H7 (cell line): ENCODE measurements at regions not wholly inside any gene's neighbourhood (a gene's known extent, or its start where the extent isn't known, plus 50 kb on each side); places are given as distances from the start of the nearest gene placed in this dataset.

Source experiments
- DNase-seq: peaks from one replicate; pipeline ENCODE4 v3.0.0; 2012
- H3K27me3 ChIP-seq: 2 replicates; pipeline ENCODE4 v1.6.0; 2011; ENCODE audit warnings: mild to moderate bottlenecking, low read length; ENCODE audit not compliant: control insufficient read depth, insufficient read depth
- H3K36me3 ChIP-seq: replicated peaks from 2 replicates; pipeline ENCODE4 v1.5.1; 2011; ENCODE audit warnings: low read length; ENCODE audit not compliant: control insufficient read depth, insufficient read depth
- H3K4me3 ChIP-seq: 2 replicates; pipeline ENCODE4 v1.5.1; 2011; ENCODE audit warnings: low read depth, mild to moderate bottlenecking, control low read depth, low read length, moderate library complexity; ENCODE audit not compliant: insufficient read depth

DNA sequence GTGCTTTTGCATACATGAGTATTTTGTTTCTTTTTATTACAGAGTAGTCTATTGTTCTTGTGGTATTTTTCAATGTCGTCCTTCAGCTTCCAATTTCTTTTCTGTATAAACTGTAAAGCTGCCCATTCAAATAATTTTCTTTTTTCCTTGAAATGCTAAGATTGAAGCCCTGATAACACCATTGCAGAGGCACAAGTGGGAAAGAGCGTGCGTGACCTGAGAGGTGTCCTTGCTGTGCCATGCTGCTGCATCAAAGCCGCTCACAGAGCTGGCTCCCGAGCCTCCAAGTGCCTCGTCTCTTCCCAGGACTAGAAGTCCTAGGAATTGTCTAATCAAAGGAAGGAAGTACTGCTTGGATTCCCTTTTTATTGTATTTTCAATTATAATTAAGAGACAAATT is 101.9 kb upstream of the PFN2 start:
- H3K36me3 ChIP-seq: no peaks in the 10 kb centered on the region
- H3K4me3 ChIP-seq: no peak overlapping the region
- no peak for DNase-seq
- H3K27me3 ChIP-seq: no peaks in the 10 kb centered on the region; the same call in 1 of the 2 replicates

DNA sequence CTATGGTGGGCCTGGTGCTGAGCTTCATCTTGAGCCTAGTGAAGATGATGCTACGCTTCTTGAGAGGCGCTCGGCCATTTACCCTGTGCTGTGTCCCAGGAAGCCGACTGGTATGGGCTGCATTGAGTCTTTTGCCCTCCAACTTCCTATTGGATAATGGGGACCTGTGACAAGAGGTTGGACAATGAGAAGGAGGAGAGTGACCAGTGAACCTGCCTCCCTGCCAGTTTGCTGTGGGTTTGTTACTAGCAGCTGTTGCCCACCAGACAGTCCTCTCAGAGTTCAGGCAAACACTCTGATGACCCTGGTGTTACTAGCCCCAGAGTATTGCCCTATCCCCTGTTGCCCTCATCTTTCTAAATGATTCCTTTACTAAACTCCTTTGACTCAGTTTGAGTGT is 99.6 kb upstream of the PFN2 start:
- DNase-seq: no peak
- Histone ChIP-seq H3K27me3 (no peaks in the 10 kb centered on the region; the same call in 1 of the 2 replicates), H3K36me3 (no peaks in the 10 kb centered on the region), H3K4me3 (no peak overlapping the region)

DNA sequence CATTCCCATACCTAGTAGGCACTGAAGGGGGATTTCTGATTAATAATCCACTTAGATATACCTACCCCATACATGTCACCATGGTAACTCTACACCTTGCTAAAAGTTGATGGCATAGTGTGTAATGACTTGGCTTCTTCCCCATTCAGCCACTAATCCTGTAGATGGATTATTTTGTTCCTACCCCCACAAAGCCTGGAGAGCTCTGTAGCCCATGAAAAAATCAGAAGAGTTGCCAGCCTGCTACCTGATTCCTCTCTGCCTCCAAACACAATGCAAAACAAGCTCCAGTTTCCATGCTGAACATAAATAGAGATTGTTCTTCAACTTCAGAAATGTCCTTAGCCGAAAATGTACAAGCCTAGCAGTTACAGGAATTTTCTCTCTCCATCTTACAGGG is 98.9 kb upstream of the PFN2 start:
- H3K27me3 ChIP-seq: no peaks in the 10 kb centered on the region; the same call in 1 of the 2 replicates
- H3K4me3 ChIP-seq: no peak overlapping the region
- no peaks in the 10 kb centered on the region for H3K36me3 ChIP-seq
- DNase-seq: no peak

DNA sequence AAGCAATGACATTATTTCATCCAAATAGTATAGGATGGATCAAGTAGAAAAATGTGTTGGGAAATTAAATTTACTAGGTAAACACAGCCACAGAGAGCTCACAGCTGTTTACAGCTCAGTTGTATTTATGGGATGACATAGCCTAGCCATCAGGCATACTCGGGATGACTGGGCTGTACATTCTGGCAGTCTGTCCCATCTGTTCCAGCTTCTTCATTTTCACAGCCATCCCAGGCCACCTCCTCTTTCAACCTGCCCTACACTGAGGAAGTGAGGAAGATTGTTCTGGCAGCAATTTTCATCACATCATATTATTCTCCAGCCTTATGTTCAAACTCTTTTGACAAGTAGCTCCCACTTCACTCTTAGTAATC is 98.4 kb upstream of the PFN2 start:
- no peak for DNase-seq
- no peaks in the 10 kb centered on the region for H3K36me3 ChIP-seq
- no peaks in the 10 kb centered on the region; the same call in 1 of the 2 replicates for H3K27me3 ChIP-seq
- H3K4me3 ChIP-seq: no peak overlapping the region

DNA sequence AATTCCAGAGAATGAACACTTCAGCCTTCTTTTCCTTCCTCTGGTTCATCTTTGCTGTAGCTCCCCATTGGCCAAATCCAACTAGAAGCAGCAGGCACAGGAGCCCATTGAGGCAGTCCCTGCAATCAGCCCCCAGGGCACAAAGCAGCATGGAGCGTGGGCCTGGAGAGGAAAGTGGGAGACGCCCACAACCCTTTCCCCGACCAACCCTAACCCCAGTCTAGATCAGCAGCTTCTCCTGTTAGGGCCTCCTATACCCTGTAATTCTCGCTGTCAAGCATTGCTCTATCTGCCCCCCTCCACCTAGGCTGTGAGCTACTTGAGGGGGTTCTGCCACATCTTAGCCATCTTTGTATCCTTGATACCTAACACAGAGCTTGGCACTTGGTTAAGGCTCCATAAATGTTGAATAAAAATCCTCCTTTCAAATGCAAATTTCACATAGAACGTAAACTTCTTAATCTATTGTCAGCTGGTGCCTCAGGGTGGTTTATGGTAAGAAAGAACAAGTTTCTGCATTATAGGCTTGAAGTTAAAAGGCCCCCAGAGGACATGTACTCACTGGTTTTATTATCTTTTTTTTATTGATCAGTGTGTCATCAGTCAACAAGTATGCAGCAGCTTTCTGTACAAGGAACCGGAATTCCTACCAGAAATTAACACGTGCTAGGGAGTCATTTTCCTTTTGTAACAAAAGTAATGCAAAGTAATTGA is 97.9 kb upstream of the PFN2 start:
- H3K4me3 ChIP-seq: no peak overlapping the region
- H3K36me3 ChIP-seq: no peaks in the 10 kb centered on the region
- DNase-seq: no peak
- H3K27me3 ChIP-seq: no peaks in the 10 kb centered on the region; the same call in 1 of the 2 replicates

DNA sequence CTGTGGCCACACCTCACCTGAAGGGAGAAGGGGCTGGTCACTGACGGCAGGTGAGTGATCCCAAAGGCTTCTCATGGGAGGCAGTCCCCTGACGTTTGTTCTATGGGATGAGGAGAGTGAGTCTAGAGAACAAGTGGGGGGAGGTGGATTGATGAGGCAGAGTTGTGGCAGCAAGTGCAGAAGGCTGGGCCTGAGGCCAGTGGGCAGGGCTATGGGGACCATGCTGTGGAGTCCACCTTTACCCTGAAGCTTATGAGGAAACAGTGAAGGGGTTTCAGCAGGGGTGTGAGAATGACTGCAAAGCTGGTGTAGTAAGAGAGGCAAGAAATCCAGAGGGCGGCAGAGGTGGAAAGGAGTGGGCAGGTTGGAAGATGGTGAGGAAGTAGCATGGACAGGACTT is 96.9 kb upstream of the PFN2 start:
- no peak for DNase-seq
- Histone ChIP-seq H3K36me3 (no peaks in the 10 kb centered on the region), H3K27me3 (no peaks in the 10 kb centered on the region; the same call in 1 of the 2 replicates), H3K4me3 (no peak overlapping the region)

DNA sequence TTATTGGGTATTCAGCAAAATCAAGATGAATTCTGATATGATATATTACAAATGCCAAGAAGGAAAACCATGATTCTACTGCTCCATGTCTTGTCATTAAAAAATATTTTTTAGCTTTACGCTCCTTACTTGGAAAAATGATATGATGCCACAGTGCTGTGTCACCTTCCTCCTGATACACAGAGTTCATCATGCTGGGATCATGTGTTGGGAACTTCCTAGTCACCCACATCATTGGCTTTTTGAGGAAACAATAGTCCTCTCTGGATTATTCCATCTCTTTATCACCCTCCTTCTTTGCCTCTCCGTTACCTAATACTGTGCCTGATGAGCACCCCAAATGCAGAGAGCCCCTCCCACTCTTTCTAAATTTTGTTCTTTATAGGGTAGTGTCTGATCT is 94.3 kb upstream of the PFN2 start:
- Histone ChIP-seq H3K36me3 (no peaks in the 10 kb centered on the region), H3K27me3 (no peaks in the 10 kb centered on the region; the same call in 1 of the 2 replicates), H3K4me3 (no peak overlapping the region)
- no peak for DNase-seq

DNA sequence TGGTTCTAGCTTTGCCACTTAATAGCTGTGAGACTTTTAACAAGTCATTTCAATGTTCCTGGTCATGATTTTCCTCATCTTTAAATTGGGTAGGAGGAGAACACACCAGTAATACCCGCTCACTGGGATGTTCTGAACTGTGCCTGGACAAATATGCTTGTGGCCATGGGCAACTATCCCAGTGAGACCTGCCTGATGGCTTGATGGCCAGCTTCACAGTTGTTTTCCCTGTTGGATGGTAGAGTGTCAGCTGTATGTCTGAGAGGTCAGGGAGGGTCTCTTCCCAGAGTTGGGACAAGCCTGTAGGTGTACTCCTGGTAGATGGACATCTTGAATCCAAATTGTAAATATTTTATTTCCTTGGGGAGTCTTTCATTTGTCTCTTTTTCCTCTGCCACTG is 92.5 kb upstream of the PFN2 start:
- Histone ChIP-seq H3K4me3 (no peak overlapping the region), H3K27me3 (no peaks in the 10 kb centered on the region; the same call in 1 of the 2 replicates), H3K36me3 (no peaks in the 10 kb centered on the region)
- no peak for DNase-seq

DNA sequence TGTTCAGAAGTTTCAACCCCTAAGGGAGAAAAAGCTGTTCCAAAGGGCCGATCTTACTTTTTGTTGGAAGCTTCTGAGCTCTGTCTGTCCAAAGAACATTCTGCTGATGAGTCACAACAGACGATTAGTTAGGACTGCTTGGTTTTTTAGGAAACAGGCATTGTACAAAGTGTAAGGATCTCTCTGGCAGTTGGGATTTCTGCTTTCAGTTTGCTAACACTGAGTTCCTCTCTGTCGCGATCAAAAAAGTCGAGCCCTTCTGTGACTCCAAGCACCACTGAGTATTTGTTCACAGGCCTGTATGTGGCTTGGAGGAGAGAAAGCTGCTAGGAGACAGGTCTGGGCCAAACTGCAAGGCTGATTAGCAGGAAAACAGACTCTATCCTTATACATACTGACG is 91.8 kb upstream of the PFN2 start:
- Histone ChIP-seq H3K27me3 (no peaks in the 10 kb centered on the region), H3K36me3 (no peaks in the 10 kb centered on the region), H3K4me3 (no peak overlapping the region)
- no peak for DNase-seq

DNA sequence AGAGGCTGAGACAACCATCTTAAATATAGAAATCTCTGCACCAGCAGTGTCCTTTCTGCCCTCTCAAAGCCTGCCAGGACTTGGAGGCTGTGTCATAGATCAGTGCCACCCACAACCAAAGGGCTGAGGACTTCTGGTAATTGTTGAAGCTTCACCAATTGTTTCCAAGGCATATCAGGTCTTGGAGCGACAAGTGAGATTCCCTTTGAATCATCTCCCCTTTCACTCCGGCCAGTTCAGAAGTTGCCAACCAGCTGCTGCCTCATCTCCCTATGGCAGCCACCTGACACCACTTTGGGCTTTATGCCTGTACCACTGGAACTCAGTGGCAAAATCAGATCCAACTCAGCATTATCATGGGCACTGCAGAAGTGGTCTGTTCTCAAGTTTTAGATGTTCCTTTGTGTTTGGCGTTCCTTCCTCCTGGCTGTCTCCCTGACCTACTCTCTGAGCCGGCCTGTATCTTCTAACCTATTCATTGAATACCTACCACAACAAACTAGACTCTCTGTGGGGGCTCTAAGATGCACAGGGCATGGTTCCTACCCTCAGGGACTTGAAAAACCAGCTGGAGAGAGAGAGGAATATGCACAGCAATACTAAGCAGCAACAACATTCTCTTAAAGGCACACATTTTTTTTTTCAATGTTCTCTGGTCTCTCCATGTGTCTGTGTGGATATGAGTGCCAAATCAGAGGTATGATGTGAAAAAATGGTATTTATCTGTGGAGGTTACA is 90.8 kb upstream of the PFN2 start:
- H3K27me3 ChIP-seq: no peaks in the 10 kb centered on the region
- no peaks in the 10 kb centered on the region for H3K36me3 ChIP-seq
- no peak overlapping the region for H3K4me3 ChIP-seq
- no peak for DNase-seq

DNA sequence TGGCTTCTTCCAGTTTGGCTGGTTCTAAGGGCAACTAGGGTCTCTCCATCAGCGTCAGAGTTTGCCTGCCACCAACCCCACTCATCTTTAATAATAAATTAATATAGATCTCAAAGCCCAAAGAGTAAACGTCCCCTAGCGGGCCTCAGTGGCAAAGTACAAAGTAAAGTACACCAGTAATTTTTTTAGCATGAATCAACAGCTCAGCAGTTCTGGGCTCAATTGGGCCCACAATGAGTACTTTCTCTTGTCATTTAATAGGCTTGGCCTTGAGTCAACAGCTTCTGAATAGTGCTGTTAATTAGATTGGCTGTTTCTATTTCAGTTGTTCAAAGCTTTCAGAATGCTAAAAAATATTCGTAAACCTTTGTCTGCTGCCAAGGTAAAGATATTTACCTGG is 89.0 kb upstream of the PFN2 start:
- H3K4me3 ChIP-seq: no peak overlapping the region
- no peaks in the 10 kb centered on the region for H3K36me3 ChIP-seq
- H3K27me3 ChIP-seq: no peaks in the 10 kb centered on the region
- DNase-seq: no peak

DNA sequence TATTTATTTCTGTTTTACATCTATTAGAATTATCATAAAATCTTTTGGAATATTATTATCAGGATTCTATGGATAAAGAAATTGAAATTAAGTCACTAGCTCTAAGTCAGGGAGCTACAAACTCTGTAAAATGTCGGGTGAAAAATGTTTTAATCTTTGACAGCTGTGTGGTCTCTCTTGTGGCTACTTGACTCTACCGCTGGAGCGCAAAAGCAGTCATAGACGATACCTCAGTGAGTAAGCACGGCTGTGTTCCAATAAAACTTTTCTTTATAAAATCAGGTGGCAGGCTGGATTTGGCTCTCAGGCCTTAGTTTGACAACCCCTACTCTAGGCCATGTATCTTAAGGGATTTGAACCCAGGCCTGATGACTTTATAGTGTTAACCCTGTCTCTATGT is 88.5 kb upstream of the PFN2 start:
- Histone ChIP-seq H3K27me3 (no peaks in the 10 kb centered on the region), H3K4me3 (no peak overlapping the region), H3K36me3 (no peaks in the 10 kb centered on the region)
- DNase-seq: no peak

DNA sequence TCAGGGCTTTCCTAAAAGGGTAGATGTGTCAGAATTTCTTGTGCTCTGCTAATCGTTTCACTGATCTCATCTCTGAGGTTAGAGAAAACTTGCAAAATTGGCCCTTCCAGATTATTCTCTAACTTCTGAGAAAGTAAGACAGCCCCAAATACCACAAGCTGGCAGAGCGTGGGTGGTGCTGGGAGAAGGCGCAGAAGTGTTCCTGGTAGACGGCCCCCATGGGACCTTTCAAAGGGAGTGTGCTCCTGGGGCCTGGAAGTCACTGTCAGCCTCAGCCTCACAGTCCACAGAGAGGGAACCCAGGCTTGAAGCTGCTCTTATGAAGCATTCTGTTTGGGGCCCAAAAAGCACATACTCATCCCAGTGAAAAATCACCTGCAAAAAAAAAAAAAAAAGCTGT is 86.5 kb upstream of the PFN2 start:
- H3K4me3 ChIP-seq: no peak overlapping the region
- H3K36me3 ChIP-seq: no peaks in the 10 kb centered on the region
- H3K27me3 ChIP-seq: no peaks in the 10 kb centered on the region
- DNase-seq: no peak

DNA sequence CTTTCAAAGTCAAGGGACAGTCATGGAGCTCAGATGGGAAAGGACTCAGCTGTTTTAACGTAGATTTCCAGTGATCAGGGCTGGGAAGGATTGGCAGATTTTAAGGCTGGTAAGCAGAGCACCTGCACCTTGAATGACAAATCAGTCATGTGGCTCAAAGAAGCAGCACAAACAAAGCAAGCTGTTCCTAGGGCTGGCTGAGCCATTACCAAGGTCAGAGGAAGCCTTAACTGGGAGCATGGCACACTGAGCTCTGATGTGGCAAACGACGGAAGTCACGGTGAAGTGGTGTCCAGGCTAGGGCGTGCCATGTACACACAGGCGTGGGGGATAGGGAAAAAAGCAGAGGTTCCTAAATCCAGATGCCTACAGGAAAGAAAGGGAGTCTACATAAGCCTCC is 84.6 kb upstream of the PFN2 start:
- Histone ChIP-seq H3K36me3 (no peaks in the 10 kb centered on the region), H3K27me3 (no peaks in the 10 kb centered on the region), H3K4me3 (no peak overlapping the region)
- no peak for DNase-seq

DNA sequence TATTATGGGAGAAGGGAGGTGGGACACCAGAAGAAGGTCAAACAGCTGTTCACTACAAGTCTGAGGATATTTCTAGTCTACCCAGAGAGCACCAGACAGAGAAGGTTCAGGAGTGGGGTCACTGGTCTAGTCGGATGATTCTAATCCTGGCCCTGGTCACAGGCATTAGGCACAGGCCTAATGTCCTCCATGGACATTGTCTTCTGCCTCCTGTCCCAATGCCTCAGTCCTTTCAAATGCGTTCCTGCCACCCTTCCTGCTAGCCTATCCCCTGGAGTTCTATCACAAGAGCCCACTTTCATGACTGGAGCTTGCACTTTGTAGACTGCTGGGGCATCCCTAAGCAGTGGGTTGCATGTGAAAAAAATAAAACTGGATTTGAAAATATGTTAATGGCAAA is 83.9 kb upstream of the PFN2 start:
- DNase-seq: no peak
- Histone ChIP-seq H3K4me3 (no peak overlapping the region), H3K36me3 (no peaks in the 10 kb centered on the region), H3K27me3 (no peaks in the 10 kb centered on the region)
